ENCODE measurements at regions not wholly inside any gene's neighbourhood (a gene's known extent, or its start where the extent isn't known, plus 50 kb on each side); places are given as distances from the start of the nearest gene placed in this dataset.

GRCh38 chr2:236656721-236657120 is 87.1 kb downstream of the ACKR3 start:
- TF ChIP-seq CTCF (IDR thresholded peaks at IDR 0.05): no peak
- TF ChIP-seq MAX (CRISPR knock-in tag; IDR thresholded peaks at IDR 0.05): no peak
- no peak for TF ChIP-seq USF2 (CRISPR knock-in tag; IDR thresholded peaks at IDR 0.05)
